ENCODE measurements at regions not wholly inside any gene's neighbourhood (a gene's known extent, or its start where the extent isn't known, plus 50 kb on each side); places are given as distances from the start of the nearest gene placed in this dataset.

DNA sequence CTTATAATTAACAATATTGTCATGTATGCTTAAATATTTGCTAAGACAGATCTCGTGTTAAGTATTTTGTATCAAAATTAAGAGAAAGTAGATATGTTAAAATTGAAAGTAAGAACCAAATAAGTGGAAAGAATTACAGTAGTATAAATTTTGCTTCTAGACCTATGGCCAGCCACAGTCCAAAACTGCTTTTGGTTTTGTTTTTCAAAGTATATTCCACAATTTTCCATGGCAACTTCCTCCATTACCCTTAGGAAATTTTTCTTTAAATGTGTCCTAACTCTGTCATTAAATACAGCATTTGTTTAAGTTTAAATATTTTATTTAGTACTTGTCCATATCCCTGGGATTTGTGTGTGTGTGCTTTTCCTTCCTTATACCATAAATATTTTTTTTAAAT lies 689.0 kb downstream of the DIAPH3 start:
- TF ChIP-seq, protein P1, sequence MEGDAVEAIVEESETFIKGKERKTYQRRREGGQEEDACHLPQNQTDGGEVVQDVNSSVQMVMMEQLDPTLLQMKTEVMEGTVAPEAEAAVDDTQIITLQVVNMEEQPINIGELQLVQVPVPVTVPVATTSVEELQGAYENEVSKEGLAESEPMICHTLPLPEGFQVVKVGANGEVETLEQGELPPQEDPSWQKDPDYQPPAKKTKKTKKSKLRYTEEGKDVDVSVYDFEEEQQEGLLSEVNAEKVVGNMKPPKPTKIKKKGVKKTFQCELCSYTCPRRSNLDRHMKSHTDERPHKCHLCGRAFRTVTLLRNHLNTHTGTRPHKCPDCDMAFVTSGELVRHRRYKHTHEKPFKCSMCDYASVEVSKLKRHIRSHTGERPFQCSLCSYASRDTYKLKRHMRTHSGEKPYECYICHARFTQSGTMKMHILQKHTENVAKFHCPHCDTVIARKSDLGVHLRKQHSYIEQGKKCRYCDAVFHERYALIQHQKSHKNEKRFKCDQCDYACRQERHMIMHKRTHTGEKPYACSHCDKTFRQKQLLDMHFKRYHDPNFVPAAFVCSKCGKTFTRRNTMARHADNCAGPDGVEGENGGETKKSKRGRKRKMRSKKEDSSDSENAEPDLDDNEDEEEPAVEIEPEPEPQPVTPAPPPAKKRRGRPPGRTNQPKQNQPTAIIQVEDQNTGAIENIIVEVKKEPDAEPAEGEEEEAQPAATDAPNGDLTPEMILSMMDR (IDR thresholded peaks at IDR 0.05) = no peak
- no peak for TF ChIP-seq POLR2A (IDR thresholded peaks at IDR 0.05)
- H3K4me1 ChIP-seq = no peaks in the 10 kb centered on the region
- intact Hi-C loops (cut with DNase I) = no loop called here
- DNase-seq = no peak
- no peaks in the 10 kb centered on the region for H3K27me3 ChIP-seq
- no peak overlapping the region for H3K27ac ChIP-seq
- ATAC-seq = no peak
- no peaks in the 10 kb centered on the region for H3K9me3 ChIP-seq
- no peaks in the 10 kb centered on the region for H3K36me3 ChIP-seq (replicated peaks in 1 of 2; ENCODE audit: insufficient read depth in 1 of 2, low read depth in 2 of 2)
- WGBS, 2 donors = 47% methylated on average over 1 of the region's 1 CpG
- H3K4me3 ChIP-seq = no peak overlapping the region

DNA sequence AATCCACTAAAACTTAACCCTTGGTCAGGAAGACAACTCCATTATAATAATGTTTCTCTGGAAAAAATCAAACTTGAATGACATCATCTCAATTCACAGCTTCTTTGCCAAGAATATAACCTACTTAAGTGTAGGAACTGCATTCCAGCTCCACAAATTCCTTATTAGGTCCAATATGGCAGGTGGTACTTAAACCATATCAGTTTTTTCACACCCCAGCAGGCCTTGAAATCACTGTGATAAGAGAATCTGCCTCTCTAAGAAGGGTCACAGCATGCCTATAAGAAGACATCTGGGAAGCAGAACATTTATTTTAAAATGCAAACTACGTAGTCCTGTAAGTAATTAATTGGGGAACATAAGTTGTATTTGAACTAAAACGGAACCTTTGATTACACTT lies 687.8 kb downstream of the DIAPH3 start:
- no peaks in the 10 kb centered on the region for H3K9me3 ChIP-seq
- DNase-seq (no peak), ATAC-seq (no peak)
- H3K27me3 ChIP-seq = no peaks in the 10 kb centered on the region
- H3K36me3 ChIP-seq (replicated peaks in 1 of 2; ENCODE audit: insufficient read depth in 1 of 2, low read depth in 2 of 2) = no peaks in the 10 kb centered on the region
- intact Hi-C loops (cut with DNase I) = no loop called here
- no peak overlapping the region for H3K27ac ChIP-seq
- H3K4me3 ChIP-seq = no peak overlapping the region
- 73 to 77% methylated on average over 2 of the region's 2 CpGs for WGBS, 2 donors
- TF ChIP-seq, protein P1 (IDR thresholded peaks at IDR 0.05) = no peak
- no peak for TF ChIP-seq POLR2A (IDR thresholded peaks at IDR 0.05)
- H3K4me1 ChIP-seq = no peaks in the 10 kb centered on the region

DNA sequence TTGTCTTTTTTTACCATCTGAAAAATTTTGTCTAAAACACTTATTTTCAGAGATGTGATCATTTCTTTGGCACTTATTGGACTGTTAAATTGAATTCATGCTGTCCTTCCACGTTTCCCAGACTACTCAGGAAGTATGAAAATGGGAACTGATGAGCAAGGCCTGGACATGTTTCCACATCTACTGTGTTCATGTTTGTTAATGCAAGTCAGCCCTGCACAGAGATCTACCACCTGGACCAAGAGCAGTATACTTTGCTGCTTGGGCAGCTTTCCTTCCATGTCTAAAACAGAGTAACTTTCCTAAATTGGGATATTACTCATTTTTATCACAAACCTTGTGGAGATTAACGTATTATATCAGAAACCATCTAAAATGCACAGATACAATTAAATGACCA lies 687.4 kb downstream of the DIAPH3 start:
- Histone ChIP-seq H3K9me3 (no peaks in the 10 kb centered on the region), H3K4me1 (no peaks in the 10 kb centered on the region), H3K27ac (no peak overlapping the region), H3K27me3 (no peaks in the 10 kb centered on the region), H3K4me3 (no peak overlapping the region), H3K36me3 (replicated peaks in 1 of 2; ENCODE audit: insufficient read depth in 1 of 2, low read depth in 2 of 2) (no peaks in the 10 kb centered on the region)
- DNase-seq = no peak
- no peak for TF ChIP-seq POLR2A (IDR thresholded peaks at IDR 0.05)
- no peak for ATAC-seq
- intact Hi-C loops (cut with DNase I) = no loop called here
- 60 to 63% methylated on average over 2 of the region's 2 CpGs for WGBS, 2 donors

DNA sequence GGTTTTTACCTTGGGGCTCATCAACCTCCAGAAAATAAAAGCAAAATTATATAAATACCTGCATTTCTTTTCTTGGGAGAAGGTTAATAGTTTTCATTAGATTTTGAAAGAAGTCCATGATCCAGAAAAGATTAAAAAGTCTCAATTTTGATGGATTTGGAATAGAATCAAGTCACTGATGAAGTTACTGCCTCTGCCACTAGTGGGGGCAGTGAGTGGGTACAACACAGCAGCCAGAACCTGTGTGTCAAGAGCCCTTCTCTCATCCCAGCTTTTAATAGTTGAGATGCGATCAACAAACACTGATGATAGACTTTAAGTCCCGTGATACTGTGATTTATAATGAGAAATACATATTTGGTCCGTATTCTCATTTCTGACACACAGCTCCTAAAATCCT lies 686.7 kb downstream of the DIAPH3 start:
- intact Hi-C loops (cut with DNase I) = no loop called here
- no peak overlapping the region for H3K4me3 ChIP-seq
- 94 to 96% methylated on average over 3 of the region's 3 CpGs for WGBS, 2 donors
- ATAC-seq (no peak), DNase-seq (no peak)
- no peak overlapping the region for H3K27ac ChIP-seq
- no peaks in the 10 kb centered on the region for H3K36me3 ChIP-seq (replicated peaks in 1 of 2; ENCODE audit: insufficient read depth in 1 of 2, low read depth in 2 of 2)
- H3K27me3 ChIP-seq = no peaks in the 10 kb centered on the region
- H3K9me3 ChIP-seq = no peaks in the 10 kb centered on the region
- TF ChIP-seq, protein P1 (IDR thresholded peaks at IDR 0.05) = peak in 2 of 7 experiments; percentile 4 to 15
- TF ChIP-seq POLR2A (IDR thresholded peaks at IDR 0.05) = no peak
- H3K4me1 ChIP-seq = no peaks in the 10 kb centered on the region

DNA sequence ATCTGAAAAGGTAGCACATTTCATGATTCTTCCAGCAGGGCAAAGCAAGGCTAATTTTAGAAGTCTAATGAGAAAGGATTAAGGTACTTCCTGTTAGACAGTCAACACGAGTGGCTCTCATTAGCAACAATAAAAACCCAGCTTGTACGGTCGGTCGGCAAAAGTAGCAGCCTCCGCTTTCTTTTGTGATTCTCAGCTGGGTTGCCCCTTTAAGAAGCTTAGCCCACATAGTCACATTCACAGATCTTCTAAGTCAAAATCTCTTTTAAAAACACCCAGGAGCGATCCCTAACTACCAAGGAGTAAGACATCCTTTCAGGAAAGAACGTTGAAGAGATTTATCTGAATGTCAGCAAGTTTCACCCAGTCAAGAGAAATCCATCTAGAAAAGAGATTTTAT lies 684.8 kb downstream of the DIAPH3 start:
- 80 to 85% methylated on average over 7 of the region's 7 CpGs for WGBS, 2 donors
- no peaks in the 10 kb centered on the region for H3K9me3 ChIP-seq
- H3K27ac ChIP-seq = no peak overlapping the region
- DNase-seq (no peak), ATAC-seq (no peak)
- intact Hi-C loops (cut with DNase I) = no loop called here
- H3K36me3 ChIP-seq (replicated peaks in 1 of 2; ENCODE audit: insufficient read depth in 1 of 2, low read depth in 2 of 2) = no peaks in the 10 kb centered on the region
- peaks cover 3% of the 10 kb centered on the region for H3K4me1 ChIP-seq
- H3K27me3 ChIP-seq = no peaks in the 10 kb centered on the region
- TF ChIP-seq, protein P1 (IDR thresholded peaks at IDR 0.05) = no peak
- no peak for TF ChIP-seq POLR2A (IDR thresholded peaks at IDR 0.05)
- H3K4me3 ChIP-seq = no peak overlapping the region
